Activated naive CD8-positive, alpha-beta T cell treated with anti-CD3 and anti-CD28 coated beads, Interleukin-2, amount 50 U/mL, for 24 hours (primary cell): ENCODE measurements at regions not wholly inside any gene's neighbourhood (a gene's known extent, or its start where the extent isn't known, plus 50 kb on each side); places are given as distances from the start of the nearest gene placed in this dataset.

ENCODE experiments used
- ATAC-seq: fragments of 150-1000 bp; cut with Tn5 transposase; one replicate; pipeline ENCODE4 v1.10.0; 2021
- DNase-seq: peaks from one replicate; pipeline ENCODE4 v3.0.0; 2021
- H3K27ac Mint-ChIP-seq: one replicate; pipeline ENCODE4 v1.8.0; 2021; ENCODE audit warnings: mild to moderate bottlenecking, mixed read lengths
- H3K27me3 Mint-ChIP-seq: one replicate; pipeline ENCODE4 v1.8.0; 2021; ENCODE audit warnings: mixed read lengths
- H3K36me3 Mint-ChIP-seq: one replicate; pipeline ENCODE4 v1.8.0; 2021; ENCODE audit warnings: low read depth, mixed read lengths
- H3K4me1 Mint-ChIP-seq: one replicate; pipeline ENCODE4 v1.8.0; 2021; ENCODE audit warnings: mixed read lengths
- H3K4me3 Mint-ChIP-seq: one replicate; pipeline ENCODE4 v1.8.0; 2021; ENCODE audit warnings: mild to moderate bottlenecking, moderate library complexity, mixed read lengths
- H3K9me3 Mint-ChIP-seq: one replicate; pipeline ENCODE4 v1.8.0; 2021; ENCODE audit warnings: mixed read lengths

DNA sequence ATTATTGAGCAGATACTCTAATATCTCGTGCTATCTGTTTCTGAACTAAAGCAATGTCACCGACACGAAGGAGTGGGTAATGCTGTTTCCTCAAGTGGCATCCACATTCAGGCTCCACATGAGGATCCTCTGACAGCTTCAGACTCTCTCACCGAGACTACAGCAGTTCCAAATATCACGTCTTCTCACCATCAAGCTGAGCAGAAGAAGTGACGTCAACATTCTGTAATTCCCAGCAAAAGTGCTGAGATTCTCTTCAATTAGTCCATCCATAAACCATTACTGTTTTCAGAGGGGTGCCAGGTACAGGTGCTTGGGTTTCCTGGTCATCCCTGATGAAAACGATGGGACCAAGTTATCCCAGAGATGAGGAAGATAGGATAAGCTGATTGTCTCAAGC is 110.0 kb upstream of the DACH1 start:
- ATAC-seq (no peak), DNase-seq (no peak)
- Mint-ChIP-seq H3K4me1 (no peaks in the 10 kb centered on the region), H3K36me3 (no peaks in the 10 kb centered on the region), H3K4me3 (no peak overlapping the region), H3K27me3 (peaks cover 2% of the 10 kb centered on the region), H3K9me3 (no peaks in the 10 kb centered on the region), H3K27ac (no peak overlapping the region)

DNA sequence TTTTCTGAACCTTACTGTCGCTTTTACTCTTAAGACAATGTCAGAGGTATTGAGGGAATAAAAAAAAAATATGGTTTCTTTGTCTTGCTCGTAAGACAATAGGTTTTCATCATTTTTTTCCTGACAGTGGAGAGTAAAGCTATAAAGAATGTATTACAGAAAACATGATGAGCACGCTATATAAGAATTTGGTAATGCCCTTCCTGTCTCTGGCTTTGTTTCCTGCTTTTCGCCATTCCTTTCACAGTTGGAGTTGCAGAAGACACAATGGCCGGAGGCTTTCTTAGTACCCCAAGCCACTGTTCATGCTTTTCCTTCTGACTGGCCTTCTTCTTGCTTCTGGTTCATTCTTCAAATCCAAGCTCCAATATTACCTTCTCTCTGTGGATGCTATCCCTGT is 101.0 kb upstream of the DACH1 start:
- no peaks in the 10 kb centered on the region for H3K9me3 Mint-ChIP-seq
- H3K27ac Mint-ChIP-seq = no peak overlapping the region
- H3K4me1 Mint-ChIP-seq = no peaks in the 10 kb centered on the region
- no peak for DNase-seq
- no peak overlapping the region for H3K4me3 Mint-ChIP-seq
- no peaks in the 10 kb centered on the region for H3K36me3 Mint-ChIP-seq
- no peak for ATAC-seq
- H3K27me3 Mint-ChIP-seq = no peaks in the 10 kb centered on the region

DNA sequence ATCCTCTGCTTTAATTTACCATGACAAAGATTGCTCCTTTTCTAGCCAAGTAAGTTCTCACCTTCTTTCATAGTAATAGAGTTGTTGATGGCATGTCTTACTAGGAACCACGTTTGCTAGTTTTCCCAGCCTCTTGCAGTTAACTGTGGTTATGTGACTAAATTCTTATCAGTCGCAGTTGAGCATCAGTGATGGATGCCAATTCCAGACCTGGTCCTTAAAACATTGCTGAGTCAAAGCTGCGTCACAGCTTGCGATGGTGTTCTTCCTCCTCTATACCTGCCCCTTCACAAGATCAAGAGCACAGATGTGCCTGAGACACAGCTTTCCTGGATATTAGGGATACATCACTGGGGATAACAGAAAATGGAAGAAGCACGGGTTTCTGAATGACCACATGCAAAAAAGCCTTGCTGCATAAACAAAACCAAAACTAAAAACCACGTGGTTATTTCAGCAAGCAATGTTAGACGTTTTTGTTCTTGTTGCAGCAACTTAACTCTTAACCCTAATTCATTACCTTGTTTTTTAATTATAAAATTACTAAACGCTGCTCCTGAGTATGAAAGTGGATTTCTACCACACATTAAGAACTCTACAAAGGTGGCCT is 97.6 kb upstream of the DACH1 start:
- H3K27me3 Mint-ChIP-seq = no peaks in the 10 kb centered on the region
- H3K9me3 Mint-ChIP-seq = no peaks in the 10 kb centered on the region
- H3K27ac Mint-ChIP-seq = no peak overlapping the region
- DNase-seq (no peak), ATAC-seq (no peak)
- H3K4me3 Mint-ChIP-seq = peak overlapping the region; percentile 18
- no peaks in the 10 kb centered on the region for H3K36me3 Mint-ChIP-seq
- no peaks in the 10 kb centered on the region for H3K4me1 Mint-ChIP-seq

GRCh38 chr13:71962735-71963134 is 95.7 kb upstream of the DACH1 start:
- Mint-ChIP-seq H3K36me3 (no peaks in the 10 kb centered on the region), H3K4me1 (no peaks in the 10 kb centered on the region), H3K4me3 (no peak overlapping the region), H3K27ac (no peak overlapping the region), H3K9me3 (no peaks in the 10 kb centered on the region), H3K27me3 (no peaks in the 10 kb centered on the region)
- DNase-seq (no peak), ATAC-seq (no peak)

- ATAC-seq (no peak), DNase-seq (no peak)
- Mint-ChIP-seq H3K4me3 (no peak overlapping the region), H3K27ac (no peak overlapping the region), H3K9me3 (no peaks in the 10 kb centered on the region), H3K36me3 (no peaks in the 10 kb centered on the region), H3K4me1 (no peaks in the 10 kb centered on the region), H3K27me3 (no peaks in the 10 kb centered on the region)
Observed at GRCh38 chr13:71962126-71962525, 95.1 kb upstream of the DACH1 start.

DNA sequence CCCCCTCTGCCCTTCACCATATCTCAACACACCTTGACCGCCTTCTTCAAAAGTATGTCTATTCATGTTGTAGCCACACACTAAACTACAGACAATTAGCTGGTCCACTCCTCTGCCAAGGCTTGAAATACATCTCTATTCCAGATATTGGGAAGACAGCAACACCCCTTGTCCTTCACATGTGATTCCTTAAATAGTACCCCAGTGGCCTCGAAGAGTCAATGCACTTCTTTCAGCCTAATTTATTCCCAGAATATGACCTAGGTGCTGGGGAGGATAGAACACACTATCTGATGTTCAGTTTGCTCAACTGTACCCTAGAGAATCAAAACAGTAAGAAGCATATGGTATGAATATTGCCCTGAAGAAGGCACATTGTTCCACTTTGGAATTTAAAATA is 82.4 kb upstream of the DACH1 start:
- DNase-seq = no peak
- Mint-ChIP-seq H3K4me3 (no peak overlapping the region), H3K4me1 (no peaks in the 10 kb centered on the region), H3K27ac (no peak overlapping the region), H3K36me3 (no peaks in the 10 kb centered on the region), H3K9me3 (no peaks in the 10 kb centered on the region), H3K27me3 (no peaks in the 10 kb centered on the region)
- ATAC-seq = no peak

- Mint-ChIP-seq H3K4me3 (no peak overlapping the region), H3K9me3 (no peaks in the 10 kb centered on the region), H3K36me3 (no peaks in the 10 kb centered on the region), H3K4me1 (no peaks in the 10 kb centered on the region), H3K27ac (no peak overlapping the region), H3K27me3 (no peaks in the 10 kb centered on the region)
- ATAC-seq (no peak), DNase-seq (no peak)
Observed at GRCh38 chr13:71939186-71939585, 72.2 kb upstream of the DACH1 start.

- Mint-ChIP-seq H3K4me1 (no peaks in the 10 kb centered on the region), H3K4me3 (no peak overlapping the region), H3K27me3 (no peaks in the 10 kb centered on the region), H3K9me3 (no peaks in the 10 kb centered on the region), H3K36me3 (no peaks in the 10 kb centered on the region), H3K27ac (no peak overlapping the region)
- ATAC-seq (no peak), DNase-seq (no peak)
Observed at GRCh38 chr13:71935166-71935840, 68.3 kb upstream of the DACH1 start.

DNA sequence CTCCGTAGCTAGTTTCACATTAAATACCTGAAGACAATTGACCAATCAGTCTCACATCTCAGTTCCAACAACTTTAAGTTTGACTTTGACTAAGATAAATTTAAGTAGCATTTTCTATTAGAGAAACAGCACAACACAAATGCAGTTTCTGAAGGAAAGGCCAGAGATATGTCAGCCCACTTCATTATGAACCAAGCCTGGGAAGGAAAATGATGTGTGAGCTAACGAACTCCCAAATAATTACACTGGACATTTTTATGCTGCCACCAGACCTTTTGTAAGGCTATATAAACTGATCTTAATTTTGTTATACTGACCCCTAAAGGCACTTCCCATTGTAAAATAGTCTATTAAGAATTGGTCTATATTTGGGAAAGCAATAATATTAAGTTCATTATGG is 57.9 kb upstream of the DACH1 start:
- Mint-ChIP-seq H3K36me3 (no peaks in the 10 kb centered on the region), H3K27me3 (no peaks in the 10 kb centered on the region), H3K27ac (no peak overlapping the region), H3K9me3 (no peaks in the 10 kb centered on the region), H3K4me3 (no peak overlapping the region), H3K4me1 (no peaks in the 10 kb centered on the region)
- DNase-seq = no peak
- ATAC-seq = no peak

GRCh38 chr13:71922194-71922593 is 55.2 kb upstream of the DACH1 start:
- no peaks in the 10 kb centered on the region for H3K4me1 Mint-ChIP-seq
- DNase-seq (no peak), ATAC-seq (no peak)
- H3K4me3 Mint-ChIP-seq = no peak overlapping the region
- H3K9me3 Mint-ChIP-seq = no peaks in the 10 kb centered on the region
- H3K27ac Mint-ChIP-seq = no peak overlapping the region
- no peaks in the 10 kb centered on the region for H3K27me3 Mint-ChIP-seq
- H3K36me3 Mint-ChIP-seq = no peaks in the 10 kb centered on the region
